T1000 (cell line): ENCODE measurements at regions not wholly inside any gene's neighbourhood (a gene's known extent, or its start where the extent isn't known, plus 50 kb on each side); places are given as distances from the start of the nearest gene placed in this dataset.
"Not testable (repeated sequence)": the region's sequence is repeated elsewhere in the genome, so short reads cannot be mapped to it uniquely, and the experiment has no call there.

Source experiments
- DNase-seq: peaks from one replicate; lab custom pipeline; 2025; ENCODE audit warnings: mixed read lengths; lab: John Stamatoyannopoulos, UW

GRCh38 chr18:49694402-49694801, 118.9 kb downstream of the ACAA2 start:
- no peak for DNase-seq

DNA sequence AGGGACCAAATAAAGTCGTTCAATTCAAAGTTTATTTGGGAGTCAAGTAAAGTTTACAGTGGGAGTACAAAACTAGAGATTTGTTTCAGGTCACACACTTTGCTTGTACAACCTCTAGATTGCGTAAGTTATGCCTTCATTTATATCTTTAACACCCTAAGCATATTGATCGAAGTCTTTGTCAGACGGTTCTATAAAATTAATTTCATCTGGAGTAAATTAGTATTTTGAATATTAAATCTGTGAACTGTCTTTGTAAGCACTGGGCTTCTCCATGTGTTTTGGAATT, 119.7 kb downstream of the ACAA2 start:
- DNase-seq: no peak

DNA sequence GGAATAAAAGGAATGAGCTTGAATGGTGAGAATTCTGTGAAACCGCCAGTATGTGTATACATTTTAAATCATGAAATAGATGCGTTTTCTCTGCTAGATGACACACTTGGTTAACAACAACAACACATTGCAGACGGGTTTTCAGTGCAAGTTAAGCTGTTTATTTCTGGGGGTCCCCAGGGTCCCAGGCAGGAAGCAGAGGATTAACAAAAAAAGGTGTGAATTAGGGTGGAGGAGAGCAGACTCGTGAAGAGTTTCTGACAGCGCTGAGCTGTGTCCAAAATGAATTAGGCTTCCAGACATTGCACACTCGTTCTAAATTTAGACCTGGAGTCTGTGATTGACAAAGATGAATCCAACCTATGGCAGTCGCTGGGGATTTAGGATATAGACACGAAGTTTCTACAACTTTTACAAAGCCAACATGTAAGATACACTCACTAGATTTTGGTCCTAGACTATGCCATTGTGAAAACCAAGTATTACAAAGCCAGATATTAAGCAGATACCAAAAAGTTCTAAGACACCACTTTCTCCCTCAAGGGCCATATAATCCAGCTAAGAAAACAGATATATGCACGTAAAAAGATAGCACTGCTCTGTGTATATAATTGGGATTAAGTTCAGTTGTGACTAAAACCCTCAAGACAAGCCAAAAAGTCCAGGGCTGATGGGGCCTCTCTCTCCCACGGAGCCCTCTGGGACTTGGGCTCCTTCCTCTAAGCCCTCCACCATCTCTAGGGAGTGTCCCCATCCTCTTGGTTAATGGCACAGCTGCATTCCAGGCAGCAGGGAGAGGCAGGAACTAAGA, 120.2 kb downstream of the ACAA2 start:
- DNase-seq: no peak

DNA sequence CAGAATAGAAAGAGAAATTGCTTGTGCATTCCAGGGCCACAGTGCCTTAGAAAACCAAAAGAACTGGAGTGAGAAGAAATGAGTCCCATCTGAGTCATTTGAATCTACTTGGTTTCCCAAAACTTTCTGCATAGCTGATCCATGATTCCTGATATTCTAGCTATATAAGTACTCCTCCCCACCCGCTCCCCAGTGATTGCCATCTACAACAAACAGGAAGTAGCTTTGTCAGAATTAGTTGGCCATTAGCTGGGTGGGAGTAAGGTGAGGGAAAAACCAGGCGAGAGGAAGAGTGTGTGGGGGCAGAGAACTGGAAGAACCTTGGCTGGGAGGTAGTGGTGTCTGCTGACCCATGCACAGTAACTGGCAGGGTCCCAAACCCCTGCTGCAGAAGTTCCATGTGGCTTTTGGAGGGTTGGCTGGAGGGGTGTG, 122.1 kb downstream of the ACAA2 start:
- no peak for DNase-seq

- DNase-seq: no peak
Measured at GRCh38 chr18:49690312-49690711, 123.0 kb downstream of the ACAA2 start.

DNA sequence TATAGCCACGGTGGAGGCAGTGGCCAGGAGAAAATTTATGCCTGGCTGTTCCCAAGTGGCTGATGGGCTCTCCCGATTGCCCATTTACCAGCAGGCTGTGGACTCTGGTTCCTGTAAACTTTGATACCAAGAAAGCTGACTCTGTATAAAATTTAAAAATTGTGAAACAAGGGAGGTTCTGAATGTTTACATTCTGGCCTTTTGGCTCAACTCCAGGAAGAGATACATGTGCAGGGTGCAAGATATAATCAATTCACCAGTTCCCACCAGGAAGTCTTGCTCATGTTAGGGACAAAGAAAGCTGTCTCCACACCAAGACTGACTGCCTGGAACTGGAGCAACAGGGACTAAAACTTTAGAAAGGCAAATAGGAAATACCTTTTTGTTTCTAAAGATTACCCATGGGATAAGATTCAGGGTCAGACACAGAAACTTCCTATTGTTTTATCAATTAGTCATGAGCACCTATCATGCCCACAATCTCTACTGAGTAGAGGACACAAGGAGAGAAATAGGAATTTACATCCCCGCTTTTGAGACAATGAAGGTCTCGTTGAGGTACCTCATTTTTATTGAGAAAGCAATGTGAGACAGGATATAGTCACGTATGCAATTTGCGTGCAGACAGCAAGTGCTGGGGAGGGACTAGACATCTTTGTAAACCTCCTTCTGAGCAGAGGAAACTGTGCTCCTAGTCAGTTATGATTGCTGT, 123.5 kb downstream of the LIPG start:
- DNase-seq: no peak

GRCh38 chr18:49682803-49683190, 120.9 kb downstream of the LIPG start:
- not testable (repeated sequence) for DNase-seq

DNA sequence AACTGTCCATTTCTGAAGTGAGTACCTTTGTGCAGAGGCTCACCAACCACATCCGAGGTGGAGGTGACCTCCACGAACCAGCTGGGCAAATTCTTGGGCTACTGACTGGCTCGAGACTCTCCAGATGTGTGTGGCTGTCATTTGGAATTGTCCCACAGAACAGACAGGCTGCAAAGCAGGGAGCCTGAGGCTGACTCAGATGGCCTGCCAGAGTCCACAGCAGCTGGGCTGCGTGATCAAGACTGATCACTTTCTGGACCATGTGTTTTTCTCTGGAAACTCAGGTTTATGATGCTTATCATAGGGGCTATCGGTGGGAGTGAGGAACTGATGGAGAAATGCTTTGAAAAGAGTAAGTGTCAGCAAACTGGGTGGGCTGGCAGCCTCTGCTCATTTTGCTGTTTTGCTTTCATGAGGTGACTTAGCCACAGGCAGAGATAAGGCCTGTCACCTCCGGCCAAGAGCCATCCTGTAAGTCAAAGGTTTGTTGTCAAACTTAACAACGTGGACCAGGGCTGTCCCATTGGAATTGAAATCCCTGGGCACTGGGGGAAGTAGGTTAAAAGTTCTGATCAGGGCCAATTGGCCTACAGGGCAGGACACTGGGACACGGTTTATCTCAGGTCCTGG, 120.4 kb downstream of the LIPG start:
- DNase-seq: no peak

DNA sequence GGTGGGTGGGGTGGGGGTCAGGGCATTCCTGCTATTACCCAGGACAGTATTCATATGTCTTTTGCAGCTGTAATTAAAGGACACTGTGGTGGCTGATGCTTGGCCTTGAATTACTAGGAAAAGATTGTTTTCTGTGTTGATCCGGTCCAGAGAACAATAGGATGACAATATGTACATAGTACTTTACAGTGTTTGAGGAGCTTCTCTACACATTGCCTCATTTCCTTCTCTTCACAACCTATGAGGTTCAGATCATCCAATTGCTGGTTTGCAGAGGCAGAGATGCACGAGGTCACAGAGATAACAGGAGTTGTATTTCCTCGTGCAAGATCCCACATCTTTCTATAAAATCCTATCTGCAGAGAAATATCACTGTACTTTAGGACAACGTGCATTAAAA, 119.5 kb downstream of the LIPG start:
- DNase-seq: no peak

DNA sequence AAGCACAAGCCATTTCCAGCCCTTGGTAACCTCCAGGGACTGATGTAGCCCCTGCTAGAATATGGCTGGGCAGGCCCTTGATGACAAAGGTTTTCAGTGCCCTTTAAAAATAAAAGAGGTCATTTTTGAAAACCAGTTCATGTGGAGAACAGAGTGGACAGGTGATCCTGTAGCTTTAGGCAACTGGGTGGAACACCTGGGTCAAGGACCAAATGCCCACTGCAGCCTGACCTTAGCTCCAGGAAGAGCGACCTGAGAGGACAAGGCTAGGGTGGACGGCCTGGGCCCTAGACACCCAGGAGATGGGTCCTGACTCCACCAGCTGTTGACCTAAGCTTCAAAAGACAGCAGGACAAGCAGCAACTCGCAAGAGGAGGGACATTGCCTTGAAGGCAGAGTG, 116.6 kb downstream of the LIPG start:
- DNase-seq: no peak

GRCh38 chr18:49677762-49678413, 116.0 kb downstream of the LIPG start:
- DNase-seq: no peak

- no peak for DNase-seq
Measured at GRCh38 chr18:49677081-49677480, 115.2 kb downstream of the LIPG start.

DNA sequence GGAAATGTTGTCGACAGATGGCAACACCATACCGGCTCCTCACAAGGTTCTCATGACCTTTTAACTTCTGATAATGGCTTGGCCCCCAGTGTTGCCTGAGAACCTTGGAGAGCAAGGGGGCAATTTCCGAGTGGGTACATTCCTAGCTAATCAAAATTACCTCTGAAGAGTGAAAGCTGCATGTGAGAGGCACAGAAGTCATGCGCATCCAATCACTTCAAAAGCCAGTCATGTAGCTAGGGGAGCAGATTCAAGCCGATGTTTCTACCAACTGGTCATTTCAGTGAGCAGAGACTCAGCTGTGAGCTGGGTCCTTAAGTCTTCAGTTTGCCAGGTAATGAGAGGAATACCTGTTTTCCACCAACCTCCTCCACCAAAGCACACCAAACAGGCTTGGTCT, 111.4 kb downstream of the LIPG start:
- no peak for DNase-seq

- DNase-seq: no peak
Measured at GRCh38 chr18:49672853-49673252, 111.0 kb downstream of the LIPG start.

GRCh38 chr18:49669403-49669802, 107.5 kb downstream of the LIPG start:
- no peak for DNase-seq

GRCh38 chr18:49668574-49669275, 106.9 kb downstream of the LIPG start:
- no peak for DNase-seq

- DNase-seq: no peak
Measured at GRCh38 chr18:49667462-49667861, 105.6 kb downstream of the LIPG start.

DNA sequence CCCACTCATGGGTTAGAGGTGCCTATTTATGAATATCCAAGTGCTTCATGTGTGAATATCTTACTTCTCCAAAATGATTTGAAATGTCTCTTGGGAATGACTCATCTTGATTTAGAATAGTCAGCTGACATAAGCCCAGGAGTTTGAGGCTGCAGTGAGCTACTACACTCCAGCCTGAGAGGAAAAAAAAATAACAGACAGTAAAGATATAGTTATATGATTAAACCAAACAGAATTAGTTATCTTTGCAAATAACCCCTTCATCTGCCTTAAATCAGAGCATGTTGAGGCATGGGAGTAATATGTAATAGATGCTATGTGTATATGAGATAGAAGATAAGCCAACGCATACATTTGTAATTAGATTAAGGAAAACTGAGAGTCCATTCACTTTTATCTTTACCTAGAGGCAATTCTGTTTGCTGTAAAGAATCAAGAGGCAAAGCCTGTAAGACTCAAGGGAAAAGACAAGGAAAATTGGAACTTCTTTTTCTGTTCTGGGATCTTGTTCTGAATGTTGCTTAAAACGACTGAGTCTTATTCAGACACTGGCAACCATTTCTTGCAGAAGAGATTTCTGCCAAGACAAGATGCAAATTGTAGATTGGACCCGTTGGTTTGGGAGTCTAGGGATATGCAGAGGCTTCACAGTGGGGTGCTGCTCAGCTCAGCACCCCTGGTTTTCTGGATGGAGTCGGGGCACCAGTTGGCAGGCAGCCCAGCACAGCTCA, 104.4 kb downstream of the LIPG start:
- no peak for DNase-seq

- no peak for DNase-seq
Measured at GRCh38 chr18:49663899-49664890, 102.3 kb downstream of the LIPG start.

GRCh38 chr18:49662506-49662905, 100.6 kb downstream of the LIPG start:
- no peak for DNase-seq
